ENCODE measurements at regions not wholly inside any gene's neighbourhood (a gene's known extent, or its start where the extent isn't known, plus 50 kb on each side); places are given as distances from the start of the nearest gene placed in this dataset.

- H3K4me1 Mint-ChIP-seq, result peaks cover 7 to 8% of the 10 kb centered on the region in 2 experiments; a peak in 3 of 4 replicates
- Histone ChIP-seq H3K4me2 (ENCODE audit: insufficient read depth, insufficient read length, low read length) (no peak overlapping the region), H3K79me1 (ENCODE audit: insufficient read depth, low read depth, low read length, poor library complexity, severe bottlenecking) (no peaks in the 10 kb centered on the region), H2BK120ac (ENCODE audit: low read depth, low read length, poor library complexity, severe bottlenecking) (no peak overlapping the region), H4K5ac (ENCODE audit: insufficient read length, low read depth, low read length) (no peak overlapping the region), H3K23ac (ENCODE audit: insufficient read length, low read depth, low read length) (no peak overlapping the region), H3K56ac (ENCODE audit: insufficient read length, low read depth, low read length) (no peak overlapping the region), H3K4me1 (ENCODE audit: insufficient read depth, low read length) (no peaks in the 10 kb centered on the region), H3T11ph (ENCODE audit: low read length) (no peak overlapping the region), H2AK5ac (ENCODE audit: insufficient read length, low read length) (no peak overlapping the region), H2BK20ac (ENCODE audit: low read depth, low read length, poor library complexity, severe bottlenecking) (no peak overlapping the region), H4K91ac (ENCODE audit: insufficient read length, low read depth, low read length) (no peak overlapping the region), H3K23me2 (ENCODE audit: insufficient read length, low read depth, low read length, poor library complexity, severe bottlenecking) (no peaks in the 10 kb centered on the region), H2BK5ac (ENCODE audit: insufficient read length, low read length) (no peak overlapping the region), H4K20me1 (ENCODE audit: control insufficient read depth, insufficient read depth, insufficient read length) (no peaks in the 10 kb centered on the region), H3K4ac (ENCODE audit: low read depth, low read length) (no peak overlapping the region), H3K9ac (ENCODE audit: extremely low read depth, insufficient read length, low read length) (no peak overlapping the region), H3K27me3 (ENCODE audit: insufficient read depth, low read length) (no peaks in the 10 kb centered on the region), H2BK12ac (ENCODE audit: insufficient read length, low read depth, low read length) (no peak overlapping the region), H3K9me3 (ENCODE audit: control insufficient read depth, low read depth, low read length) (no peaks in the 10 kb centered on the region), H2BK15ac (ENCODE audit: low read depth, low read length) (no peak overlapping the region), H3K27ac (ENCODE audit: insufficient read length, low read depth, low read length) (no peak overlapping the region), H2AFZ (ENCODE audit: low read length) (no peak overlapping the region), H3K18ac (ENCODE audit: insufficient read length, low read depth, low read length) (no peak overlapping the region), H3K79me2 (ENCODE audit: insufficient read depth, low read length) (no peaks in the 10 kb centered on the region), H3K14ac (ENCODE audit: insufficient read depth, low read length) (no peak overlapping the region), H4K8ac (replicated peaks; ENCODE audit: insufficient read length, low read depth, low read length) (no peak overlapping the region)
- H3K27me3 Mint-ChIP-seq (ENCODE audit: low read depth), result no peaks in the 10 kb centered on the region
- no peak overlapping the region for H3K4me3 Mint-ChIP-seq
- no peak for DNase-seq
- TF ChIP-seq CTCF (conservative IDR thresholded peaks at IDR 0.05), result no peak
- no peaks in the 10 kb centered on the region for H3K9me3 Mint-ChIP-seq
- H3K27ac Mint-ChIP-seq, result no peak overlapping the region
- WGBS (ENCODE audit: extremely low coverage, insufficient read length, low lambda C conversion rate), result no CpG with 5 or more reads among the region's 3 CpGs
- H3K36me3 Mint-ChIP-seq (ENCODE audit: insufficient read depth in 1 of 3, low read depth in 3 of 3), result no peaks in the 10 kb centered on the region
Observed at GRCh38 chr1:185594786-185595410, 139.3 kb upstream of the HMCN1 start.

Data from H9 (cell line).